ENCODE measurements at regions not wholly inside any gene's neighbourhood (a gene's known extent, or its start where the extent isn't known, plus 50 kb on each side); places are given as distances from the start of the nearest gene placed in this dataset.
A peak's percentile ranks its signal among the peaks of the same experiment; 100 is the strongest.
"Not testable (repeated sequence)": the region's sequence is repeated elsewhere in the genome, so short reads cannot be mapped to it uniquely, and the experiment has no call there.

DNA sequence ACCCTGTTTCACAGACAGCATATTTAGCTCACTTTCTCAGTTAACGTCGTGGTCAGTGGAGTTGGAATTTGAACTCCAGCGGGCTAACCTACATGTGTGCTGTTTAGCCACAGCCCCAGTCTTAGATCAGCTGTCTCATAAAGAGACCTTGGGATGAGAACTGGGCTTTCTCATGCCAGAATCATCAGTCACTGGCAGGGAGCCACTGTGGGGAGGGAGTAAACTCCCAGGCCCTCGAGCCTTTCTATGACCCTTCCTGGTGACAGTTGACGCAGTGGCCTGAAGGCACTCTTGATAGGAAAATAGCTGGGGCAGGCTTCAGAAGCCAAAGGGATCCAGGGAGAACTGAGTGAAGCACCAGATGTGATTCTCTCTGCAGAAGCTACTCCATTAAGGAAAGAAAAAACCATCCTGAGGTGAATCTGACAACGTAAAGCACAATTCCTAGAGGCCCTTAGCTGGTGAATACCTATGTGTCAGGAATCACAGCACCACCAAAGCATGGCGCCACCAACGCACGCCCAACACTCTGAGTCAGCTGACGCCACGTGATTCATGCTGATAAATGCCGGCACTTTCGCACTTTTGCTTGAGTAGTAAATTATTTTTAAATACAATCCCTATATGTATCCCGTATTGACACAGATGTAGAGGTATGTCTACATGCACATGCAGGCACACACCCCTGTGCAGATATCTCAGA lies 279.6 kb upstream of the TMEM132C start:
- peak; percentile 39 for DNase-seq (ENCODE audit: low read depth, low spot score)

DNA sequence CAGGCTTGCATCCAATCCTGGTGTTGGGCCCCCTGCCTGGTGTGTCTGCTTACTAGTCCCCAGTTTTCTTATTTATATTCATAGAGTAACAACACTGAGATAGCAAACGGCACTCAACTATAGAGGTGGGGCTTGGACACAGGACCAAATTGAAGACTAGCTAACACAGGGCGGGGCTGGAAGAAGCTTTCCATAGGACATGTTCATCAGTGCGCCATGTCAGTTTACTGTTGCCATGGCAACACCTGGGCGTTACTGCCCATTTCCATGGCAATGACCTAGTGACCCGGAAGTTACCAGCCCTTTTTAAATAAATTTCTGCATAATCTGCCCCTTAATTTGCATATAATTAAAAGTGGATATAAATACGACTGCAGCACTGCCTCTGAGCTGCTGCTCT lies 275.5 kb upstream of the TMEM132C start:
- DNase-seq (ENCODE audit: low read depth, low spot score) = no peak

DNA sequence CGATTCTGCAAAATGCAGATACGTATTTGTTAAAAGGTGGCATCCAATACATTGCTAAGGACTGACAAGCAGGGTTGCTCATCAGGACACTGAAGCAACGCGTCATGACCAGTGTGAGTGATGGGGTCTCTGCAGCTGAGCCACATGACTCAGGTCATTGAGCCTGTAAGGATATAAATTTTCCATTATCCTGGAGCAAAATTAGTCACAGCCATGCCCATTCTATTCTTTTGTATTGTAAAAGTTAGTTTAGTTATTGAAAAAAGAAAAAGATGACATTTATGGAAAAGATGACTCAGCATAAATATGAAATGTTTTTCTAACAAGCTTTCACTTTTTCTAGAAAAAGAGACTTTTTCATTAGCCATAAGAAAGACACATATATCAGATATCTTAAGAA lies 268.0 kb upstream of the TMEM132C start:
- DNase-seq (ENCODE audit: low read depth, low spot score) = no peak

DNA sequence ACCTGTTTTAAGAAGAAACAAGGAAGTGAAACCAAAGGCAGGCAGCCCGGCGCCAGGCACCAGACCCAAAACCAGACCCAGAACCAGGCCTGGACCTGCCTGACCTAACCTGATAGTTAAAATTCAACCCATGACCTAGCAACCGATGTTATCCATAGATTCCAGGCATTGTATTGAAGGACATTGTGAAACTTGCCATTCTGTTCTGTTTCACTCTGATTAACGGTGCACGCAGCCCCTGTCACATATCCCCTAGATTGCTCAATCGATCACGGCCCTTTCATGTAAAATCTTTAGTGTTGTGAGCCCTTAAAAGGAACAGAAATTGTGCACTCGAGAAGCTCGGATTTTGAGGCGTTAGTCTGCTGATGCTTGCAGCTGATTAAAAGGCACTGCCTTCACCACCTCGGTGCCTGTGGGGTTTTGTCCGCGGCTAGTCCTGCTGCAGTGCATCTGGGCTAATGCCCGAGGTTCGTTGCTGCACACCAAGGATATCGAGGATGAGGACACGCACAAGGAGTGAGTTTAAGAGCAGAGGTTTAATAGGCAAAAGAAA lies 262.5 kb upstream of the TMEM132C start:
- peak; percentile 13 for DNase-seq (ENCODE audit: low read depth, low spot score)

DNA sequence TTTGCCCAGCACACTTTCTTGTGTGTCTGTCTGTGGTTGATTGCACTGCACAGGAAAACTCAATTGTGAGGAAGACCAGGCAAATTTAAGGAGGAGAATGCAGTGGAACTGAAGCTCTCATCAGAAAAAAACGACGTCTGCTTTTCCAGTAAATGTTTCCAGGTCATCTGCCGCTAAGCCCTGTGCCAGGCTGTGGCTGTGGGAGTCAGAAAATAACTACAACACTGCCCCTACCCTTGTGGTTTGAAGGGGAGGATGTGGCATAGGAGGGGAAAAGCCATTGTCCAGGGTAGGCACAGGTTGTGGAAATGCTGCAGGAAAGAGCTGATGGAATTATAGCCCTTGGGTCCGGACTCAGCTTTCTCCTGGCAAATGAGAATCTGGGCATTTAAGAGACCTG lies 259.7 kb upstream of the TMEM132C start:
- DNase-seq (ENCODE audit: low read depth, low spot score) = no peak

DNA sequence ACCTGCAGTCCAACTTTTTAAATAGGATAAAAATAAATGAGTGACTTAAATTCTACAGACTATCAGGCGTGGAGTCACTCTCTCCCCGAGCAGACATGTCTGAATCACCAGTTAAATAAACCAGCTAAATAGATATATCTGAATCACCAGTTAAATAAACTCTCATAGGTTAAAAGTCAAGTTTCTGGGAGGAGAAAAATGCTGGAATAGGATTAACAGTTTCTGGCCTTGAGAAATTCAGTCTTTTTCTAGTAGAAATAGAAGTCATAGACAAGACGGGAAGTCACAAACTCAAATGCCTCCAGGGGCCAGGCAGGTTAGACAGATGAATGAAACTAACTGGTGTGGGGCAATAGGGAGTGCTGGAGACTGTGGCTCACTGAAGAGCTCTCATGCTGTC lies 258.6 kb upstream of the TMEM132C start:
- peak; percentile 10 for DNase-seq (ENCODE audit: low read depth, low spot score)

DNA sequence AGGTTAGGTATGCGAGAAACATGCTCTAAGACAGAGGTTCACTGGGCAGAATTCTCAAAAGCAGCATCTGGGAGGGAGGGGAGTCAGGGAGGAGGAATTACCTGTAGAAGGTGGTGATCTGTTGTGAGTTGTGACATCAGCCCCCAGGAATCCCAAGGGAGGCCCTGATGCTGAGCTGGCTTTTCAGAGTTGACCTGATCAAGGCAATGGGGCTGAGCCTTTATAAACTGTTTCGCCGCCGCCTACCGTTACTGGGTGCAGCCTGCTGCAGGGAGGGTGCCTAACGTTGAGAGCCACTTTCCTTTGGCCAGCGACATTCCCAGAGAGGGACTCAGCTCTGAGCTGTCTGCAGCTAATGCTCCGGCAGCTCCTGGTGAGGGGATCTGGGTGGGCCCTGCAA lies 257.9 kb upstream of the TMEM132C start:
- DNase-seq (ENCODE audit: low read depth, low spot score) = no peak

DNA sequence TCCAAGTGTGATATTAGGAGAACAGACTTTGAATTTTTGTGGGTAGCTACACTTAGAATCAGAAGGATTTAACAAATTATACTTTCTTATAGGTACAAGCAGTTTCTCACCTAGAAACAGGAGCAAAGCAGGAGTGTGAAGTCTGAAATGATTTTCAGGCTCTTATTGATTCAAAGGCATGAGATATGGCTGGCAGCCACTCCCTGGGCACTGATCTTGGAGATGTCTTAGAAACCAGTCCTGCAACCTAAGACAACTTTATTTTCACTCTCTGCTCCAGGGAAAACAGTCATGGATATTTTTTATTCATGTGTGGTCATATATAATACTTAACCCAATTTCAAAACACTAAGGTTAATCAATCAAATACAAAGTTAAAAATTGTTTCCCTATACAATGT lies 254.9 kb upstream of the TMEM132C start:
- no peak for DNase-seq (ENCODE audit: low read depth, low spot score)

DNA sequence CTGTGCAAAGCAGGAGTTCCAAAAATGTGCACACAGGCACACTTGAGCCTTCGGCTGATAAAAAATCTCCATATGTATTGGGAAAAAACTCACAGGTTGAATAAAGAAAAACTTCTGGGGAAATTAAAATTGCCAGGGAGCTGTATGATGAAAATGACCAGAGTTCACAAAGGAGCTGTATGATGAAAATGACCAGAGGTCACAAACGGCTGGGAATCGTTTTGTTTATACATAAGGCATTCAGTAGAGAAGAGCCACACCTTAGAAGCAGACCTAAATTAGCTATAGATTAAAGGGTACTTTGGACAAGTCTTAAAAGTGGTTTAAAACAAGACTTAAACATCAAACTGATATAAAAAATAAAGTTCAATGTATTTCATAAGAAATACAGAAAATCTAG lies 251.7 kb upstream of the TMEM132C start:
- no peak for DNase-seq (ENCODE audit: low read depth, low spot score)

DNA sequence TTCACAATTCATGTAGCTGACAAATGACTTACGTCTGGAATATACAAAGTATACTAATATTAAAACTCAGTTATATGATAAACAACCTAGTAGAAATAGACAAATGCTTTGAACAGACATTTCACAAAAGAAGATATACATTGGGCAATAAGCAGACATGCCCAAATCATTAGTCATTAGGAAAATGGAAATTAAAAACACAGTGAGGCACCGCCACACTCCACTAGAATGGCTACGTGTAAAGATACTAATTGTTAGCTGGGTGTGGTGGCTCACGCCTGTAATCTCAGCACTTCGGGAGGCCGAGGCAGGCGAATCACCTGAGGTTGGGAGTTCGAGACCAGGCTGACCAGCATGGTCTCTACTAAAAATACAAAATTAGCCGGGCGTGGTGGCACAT lies 248.9 kb upstream of the TMEM132C start:
- no peak for DNase-seq (ENCODE audit: low read depth, low spot score)

DNA sequence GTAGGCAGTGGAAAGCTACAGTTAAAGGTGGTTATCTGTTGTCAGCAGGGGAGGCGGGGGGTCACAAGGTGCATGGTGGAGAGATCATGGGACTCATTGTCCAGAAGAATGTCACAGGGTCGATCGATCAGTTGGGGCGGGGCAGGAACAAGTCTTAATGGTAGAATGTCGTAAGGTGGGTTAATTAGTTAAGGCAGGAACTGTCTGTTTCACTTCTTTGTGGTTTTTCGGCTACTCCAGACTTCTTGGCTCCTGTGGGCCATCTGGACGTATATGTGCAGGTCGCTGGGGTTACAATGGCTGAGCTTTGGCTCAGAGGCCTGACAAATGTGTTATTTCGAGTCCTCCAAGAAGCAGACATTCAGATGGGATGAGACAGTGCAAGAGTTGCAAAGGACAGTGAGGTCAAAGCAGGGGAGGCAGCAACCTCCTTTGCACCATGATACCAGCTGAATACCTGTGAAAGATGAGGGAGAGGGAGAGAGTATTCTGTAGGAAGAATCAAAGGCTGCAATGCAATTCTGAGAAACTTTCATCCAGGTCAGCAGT lies 246.9 kb upstream of the TMEM132C start:
- no peak for DNase-seq (ENCODE audit: low read depth, low spot score)

DNA sequence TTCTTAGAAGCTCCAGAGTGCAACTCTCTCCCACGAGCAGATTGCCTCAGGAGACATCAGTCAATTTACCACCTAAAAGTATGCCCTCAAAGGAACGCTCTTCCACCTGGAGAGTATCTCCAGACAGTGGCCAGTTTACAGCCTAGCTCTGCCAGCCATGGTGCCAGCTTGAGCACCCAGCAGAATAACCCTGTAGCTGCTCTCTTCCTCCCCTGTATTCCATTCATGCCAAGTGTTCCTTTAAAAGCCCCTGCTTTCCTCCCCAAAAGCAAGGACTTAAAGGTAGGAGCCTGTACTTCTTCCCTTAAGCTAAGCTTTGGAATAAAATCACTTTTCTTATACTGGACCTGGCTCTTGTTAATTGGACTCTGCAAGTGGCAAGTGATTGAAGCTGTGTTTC lies 245.4 kb upstream of the TMEM132C start:
- DNase-seq (ENCODE audit: low read depth, low spot score) = no peak

DNA sequence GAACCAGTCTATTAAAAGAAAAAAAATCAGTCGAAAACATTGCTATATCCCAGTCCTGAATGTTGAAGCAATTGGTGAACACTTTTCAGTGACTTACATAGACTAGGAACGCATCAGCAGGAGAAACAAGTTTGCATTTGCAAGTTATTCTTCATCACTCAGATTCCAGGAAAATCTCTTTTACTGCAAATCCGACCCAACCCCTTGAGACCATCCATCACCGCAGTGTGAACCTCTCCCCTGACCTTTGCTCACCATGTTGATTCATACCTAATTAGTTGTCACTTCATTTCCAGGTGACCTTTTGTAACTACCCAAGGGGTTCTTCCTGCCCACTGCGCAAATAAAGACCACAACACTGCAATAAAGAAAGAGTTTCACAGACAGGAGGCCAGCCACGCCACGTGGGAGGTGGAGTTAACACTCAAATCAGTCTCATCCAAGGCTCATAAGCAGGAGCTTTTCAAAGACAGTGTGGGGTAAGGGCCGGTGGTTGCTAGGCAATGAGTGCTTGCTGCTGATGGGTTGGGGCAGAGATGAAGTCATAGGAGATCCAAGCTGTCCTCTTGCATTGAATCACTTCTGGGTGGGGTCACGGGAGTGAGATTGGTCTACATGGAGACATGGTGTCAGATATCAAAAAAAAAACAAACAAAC lies 241.3 kb upstream of the TMEM132C start:
- DNase-seq (ENCODE audit: low read depth, low spot score) = no peak

DNA sequence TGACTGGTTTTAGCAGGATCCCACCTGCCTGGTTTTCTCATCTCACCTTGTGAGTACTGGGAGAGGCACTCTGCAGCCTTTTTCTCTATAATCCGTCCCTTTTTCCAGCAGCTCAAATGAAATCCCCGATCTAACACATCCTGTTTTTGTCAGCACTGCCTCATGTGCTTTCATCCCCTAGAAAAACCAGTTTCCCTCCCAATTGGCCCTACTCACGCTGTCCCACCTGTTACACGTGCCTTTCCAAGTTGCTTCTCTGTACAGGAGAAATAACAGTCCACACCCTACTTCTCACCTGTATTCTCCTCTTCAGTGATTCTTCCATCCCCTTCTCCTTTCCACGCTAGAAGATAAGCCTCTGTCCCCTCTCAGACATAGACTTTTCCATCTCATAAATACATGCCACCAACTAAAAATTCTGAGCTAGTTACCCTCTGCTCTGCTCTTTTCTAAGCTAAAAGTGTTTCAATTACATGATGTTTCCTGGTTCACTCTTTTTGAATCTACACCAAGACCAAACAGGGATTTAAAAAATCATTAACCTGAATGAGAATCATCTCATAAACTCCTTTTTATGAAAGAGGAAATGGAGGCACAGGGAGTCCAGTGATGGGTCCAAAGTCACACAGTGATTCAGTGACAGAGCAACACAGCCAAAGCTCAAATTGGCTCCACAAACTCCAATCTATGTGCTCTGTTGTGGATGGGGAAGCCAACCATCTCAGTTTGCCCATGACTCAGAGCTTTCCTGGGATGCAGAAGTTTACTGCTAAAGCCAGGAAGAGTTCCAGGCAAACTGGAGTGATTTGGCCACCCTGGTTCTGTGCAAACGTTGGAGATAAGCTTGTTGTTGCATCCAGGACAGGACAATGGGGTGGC lies 240.0 kb upstream of the TMEM132C start:
- DNase-seq (ENCODE audit: low read depth, low spot score) = no peak

DNA sequence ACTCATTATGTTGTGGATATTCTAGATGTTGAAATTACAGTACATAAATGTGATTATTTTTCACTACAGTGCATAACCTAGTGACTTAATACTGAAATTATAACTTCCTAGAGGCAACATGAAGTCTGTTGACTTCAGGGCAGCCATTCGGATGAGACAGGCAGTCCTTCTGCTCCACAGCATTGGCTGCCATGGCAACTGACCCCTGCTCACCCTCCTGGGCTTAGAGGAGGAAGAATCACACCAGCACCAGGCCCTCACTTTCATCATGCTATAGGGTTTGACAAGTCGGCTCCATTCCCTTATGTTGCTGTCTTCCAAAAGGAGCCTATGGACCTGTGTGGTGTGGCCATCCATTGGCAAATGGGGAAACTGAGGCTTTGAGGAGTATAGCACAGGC lies 233.5 kb upstream of the TMEM132C start:
- DNase-seq (ENCODE audit: low read depth, low spot score) = no peak

DNA sequence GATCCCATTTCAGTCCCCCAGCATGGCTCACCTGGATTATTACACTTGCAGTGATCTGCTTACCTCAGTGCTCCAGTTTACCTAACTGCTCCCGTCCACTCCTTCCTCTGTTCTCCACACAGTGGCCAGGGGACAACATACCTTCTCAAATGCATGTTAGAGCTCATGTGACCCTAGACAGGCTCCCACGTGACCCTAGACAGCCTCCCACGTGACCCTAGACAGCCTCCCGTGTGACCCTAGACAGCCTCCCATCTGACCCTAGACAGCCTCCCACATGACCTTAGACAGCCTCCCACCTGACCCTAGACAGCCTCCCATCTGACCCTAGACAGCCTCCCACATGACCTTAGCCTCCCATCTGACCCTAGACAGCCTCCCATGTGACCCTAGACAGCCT lies 226.0 kb upstream of the TMEM132C start:
- DNase-seq (ENCODE audit: low read depth, low spot score) = no peak

DNA sequence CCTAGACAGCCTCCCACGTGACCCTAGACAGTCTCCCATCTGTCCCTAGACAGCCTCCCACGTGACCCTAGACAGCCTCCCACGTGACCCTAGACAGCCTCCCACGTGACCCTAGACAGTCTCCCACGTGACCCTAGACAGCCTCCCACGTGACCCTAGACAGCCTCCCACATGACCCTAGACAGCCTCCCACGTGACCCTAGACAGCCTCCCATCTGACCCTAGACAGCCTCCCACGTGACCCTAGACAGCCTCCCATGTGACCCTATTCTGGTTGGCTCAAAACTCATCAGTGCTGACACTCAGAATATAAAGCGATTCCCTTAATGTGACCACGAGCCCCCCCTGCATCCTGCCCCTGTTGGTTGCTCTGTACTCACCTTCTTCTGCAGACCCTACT lies 224.7 kb upstream of the TMEM132C start:
- DNase-seq (ENCODE audit: low read depth, low spot score) = not testable (repeated sequence)

DNA sequence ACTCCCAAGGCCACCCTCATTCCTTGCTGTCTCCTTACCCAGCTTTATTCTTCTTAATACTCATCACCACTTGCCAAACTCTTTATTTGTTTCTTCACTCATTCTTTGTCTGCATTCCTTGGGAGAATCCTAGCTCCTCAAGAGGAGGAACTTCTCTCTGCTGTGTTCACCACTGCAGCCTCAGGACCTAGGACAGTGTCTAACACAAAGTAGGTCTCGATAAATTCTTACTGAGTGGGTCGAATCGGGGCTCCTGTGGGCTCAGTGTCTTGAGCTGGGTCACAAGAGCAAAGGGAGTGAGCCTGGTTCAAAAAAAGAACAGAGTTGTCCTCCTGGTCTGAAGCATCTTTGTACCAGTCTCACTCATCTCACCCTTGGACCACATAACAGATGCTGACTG lies 224.1 kb upstream of the TMEM132C start:
- no peak for DNase-seq (ENCODE audit: low read depth, low spot score)

DNA sequence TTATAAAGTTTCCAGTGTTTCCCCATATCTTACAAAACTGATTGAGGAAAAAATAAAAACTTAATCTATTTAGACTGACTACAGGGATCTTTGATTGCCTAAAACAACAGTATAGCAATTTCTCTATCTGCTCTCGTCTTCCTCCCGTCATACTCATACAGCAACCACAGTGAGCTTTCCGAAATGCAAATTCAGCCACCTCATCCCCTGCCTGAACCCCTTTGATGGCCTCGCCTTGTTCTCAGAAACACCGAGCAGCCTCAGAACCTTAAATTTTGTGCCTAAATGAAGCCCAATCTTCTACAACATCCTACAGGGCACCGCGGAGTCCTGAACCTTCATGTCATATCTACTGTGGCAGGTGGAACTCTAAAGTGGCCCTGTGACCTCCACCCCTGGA lies 223.7 kb upstream of the TMEM132C start:
- no peak for DNase-seq (ENCODE audit: low read depth, low spot score)

DNA sequence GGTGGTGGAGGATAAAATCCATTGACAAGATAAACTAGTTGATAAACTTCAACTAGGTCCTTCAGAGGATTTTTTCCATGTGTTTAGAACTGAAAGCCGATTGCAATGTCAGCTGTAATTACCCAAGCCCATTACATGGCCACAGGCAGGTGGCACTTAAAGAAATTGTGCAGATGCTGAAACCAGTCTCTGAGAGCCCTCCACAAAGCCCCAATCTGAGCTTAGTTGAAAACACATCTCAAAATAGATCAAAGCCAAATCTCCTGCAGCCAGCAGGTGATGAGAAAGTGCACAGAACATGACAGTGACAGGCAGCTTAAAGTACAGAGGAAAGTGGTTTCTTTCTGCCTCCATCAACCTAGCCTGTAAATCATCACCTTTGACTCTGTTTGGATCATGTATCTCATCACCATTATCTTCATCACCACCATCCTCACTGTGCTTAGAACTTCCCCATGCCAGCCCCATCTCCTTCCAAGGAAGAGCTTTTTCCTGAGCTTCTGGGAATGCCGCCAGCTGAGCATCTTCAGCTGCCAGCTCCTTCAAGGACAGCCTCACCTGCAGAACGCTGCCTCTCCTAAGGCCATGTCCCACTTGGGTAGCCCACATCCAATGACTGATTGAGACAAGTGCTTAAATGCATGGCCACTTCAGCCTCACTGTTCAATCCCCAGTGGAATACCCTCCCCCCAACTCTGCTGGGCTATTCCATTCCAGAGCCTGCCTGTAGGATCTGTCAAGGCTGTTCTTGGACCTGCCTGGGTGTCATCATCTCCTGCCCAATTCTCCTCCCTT lies 219.5 kb upstream of the TMEM132C start:
- no peak for DNase-seq (ENCODE audit: low read depth, low spot score)

DNA sequence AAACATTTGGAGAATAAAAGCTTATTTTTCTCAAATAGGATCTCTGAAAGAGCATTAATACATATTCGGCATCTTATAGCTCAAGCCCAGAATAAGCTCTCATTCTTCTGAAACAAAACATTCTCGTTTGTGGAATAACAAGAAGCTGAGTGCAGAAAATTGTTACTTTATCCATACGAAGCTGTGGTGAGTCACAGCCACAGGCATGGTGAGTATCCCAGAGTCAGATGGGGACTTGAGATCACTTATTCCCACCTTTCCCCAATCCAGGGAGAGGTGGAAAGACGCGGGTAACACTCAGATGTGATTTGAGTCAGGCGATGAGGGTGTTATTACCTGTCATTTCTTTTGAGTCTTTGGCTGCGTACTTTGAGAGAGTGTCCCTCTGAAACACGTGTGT lies 214.6 kb upstream of the TMEM132C start:
- peak; percentile 32 for DNase-seq (ENCODE audit: low read depth, low spot score)
